Small intestine (tissue), 7 donors: ENCODE measurements at regions not wholly inside any gene's neighbourhood (a gene's known extent, or its start where the extent isn't known, plus 50 kb on each side); places are given as distances from the start of the nearest gene placed in this dataset.
"Not testable (repeated sequence)": the region's sequence is repeated elsewhere in the genome, so short reads cannot be mapped to it uniquely, and the experiment has no call there.

ENCODE experiments used
- DNase-seq, 2 donors: peaks; one replicate each; pipeline versions ENCODE4 v3.0.0 to v3.0.0-alpha.2; 2013
- FAIRE-seq: peaks from 2 replicates; lab custom pipeline; 2012; peaks lifted over from hg19 to GRCh38; lab: Jason Lieb, UNC
- H3K27ac ChIP-seq, 3 donors: one replicate each; pipeline ENCODE4 v1.5.1; 2013; ENCODE audit warnings: low read length in 2 of 3, mild to moderate bottlenecking in 2 of 3, control low read depth in 1 of 3, inconsistent platforms in 1 of 3, low read depth in 1 of 3, moderate library complexity in 1 of 3
- H3K27me3 ChIP-seq, 3 donors: one replicate each; pipeline ENCODE4 v1.6.1; 2013; ENCODE audit warnings: low read length in 3 of 3, inconsistent platforms in 1 of 3; ENCODE audit not compliant: control insufficient read depth in 3 of 3, insufficient read depth in 3 of 3
- H3K36me3 ChIP-seq, 3 donors: one replicate each; pipeline ENCODE4 v1.6.1; 2013; ENCODE audit warnings: low read length in 3 of 3, inconsistent platforms in 1 of 3, low read depth in 1 of 3, mild to moderate bottlenecking in 1 of 3, moderate library complexity in 1 of 3; ENCODE audit not compliant: control insufficient read depth in 3 of 3, insufficient read depth in 2 of 3
- H3K4me1 ChIP-seq, 3 donors: one replicate each; pipeline ENCODE4 v1.6.1; 2013; ENCODE audit warnings: low read length in 2 of 3, inconsistent platforms in 1 of 3, low read depth in 1 of 3, mild to moderate bottlenecking in 1 of 3, moderate library complexity in 1 of 3; ENCODE audit not compliant: control insufficient read depth in 3 of 3, insufficient read depth in 2 of 3
- H3K4me3 ChIP-seq, 3 donors: one replicate each; pipeline ENCODE4 v1.5.1; 2013; ENCODE audit warnings: low read length in 3 of 3, control low read depth in 1 of 3, inconsistent platforms in 1 of 3, low read depth in 1 of 3, mild to moderate bottlenecking in 1 of 3, moderate library complexity in 1 of 3
- H3K9me3 ChIP-seq, 2 donors: one replicate each; pipeline ENCODE4 v1.6.1; 2013; ENCODE audit warnings: low read depth in 1 of 2, low read length in 1 of 2; ENCODE audit not compliant: control insufficient read depth in 2 of 2, insufficient read depth in 1 of 2
- WGBS, 3 donors: extraction: QIAGEN DNeasy Blood & Tissue Kit; methylation state at CpG; one replicate each; pipeline ENCODE4 v1.1.7; 2013; 5-methylcytosine and 5-hydroxymethylcytosine counted together
- donor health status: healthy with polysubstance abuse.
- donor health status: control.
- donor health status: control.
- donor health status: Bipolar disorder and iron deficiency.
- donor health status: healthy.

GRCh38 chr12:91885851-91886731 lies 259.6 kb downstream of the BTG1 start:
- no peaks in the 10 kb centered on the region for H3K4me1 ChIP-seq
- no peak for FAIRE-seq
- no peaks in the 10 kb centered on the region for H3K27me3 ChIP-seq
- H3K9me3 ChIP-seq: no peaks in the 10 kb centered on the region
- H3K4me3 ChIP-seq: no peak overlapping the region
- no peak overlapping the region for H3K27ac ChIP-seq
- DNase-seq: no peak
- WGBS, 3 donors: 73 to 92% (median 82%) methylated on average over 5 of the region's 5 CpGs
- no peaks in the 10 kb centered on the region for H3K36me3 ChIP-seq

GRCh38 chr12:91884230-91884629 lies 261.4 kb downstream of the BTG1 start:
- DNase-seq (no peak), FAIRE-seq (no peak)
- WGBS, 3 donors: 90 to 96% (median 91%) methylated on average over 3 of the region's 3 CpGs
- no peak overlapping the region for H3K4me3 ChIP-seq
- no peaks in the 10 kb centered on the region for H3K9me3 ChIP-seq
- H3K36me3 ChIP-seq: no peaks in the 10 kb centered on the region
- no peaks in the 10 kb centered on the region for H3K27me3 ChIP-seq
- no peaks in the 10 kb centered on the region for H3K4me1 ChIP-seq
- no peak overlapping the region for H3K27ac ChIP-seq

- no peaks in the 10 kb centered on the region for H3K27me3 ChIP-seq
- no peaks in the 10 kb centered on the region for H3K4me1 ChIP-seq
- H3K4me3 ChIP-seq: no peak overlapping the region
- no peak overlapping the region for H3K27ac ChIP-seq
- DNase-seq: no peak
- H3K36me3 ChIP-seq: no peaks in the 10 kb centered on the region
- FAIRE-seq: no peak
- 77 to 93% (median 88%) methylated on average over 4 of the region's 4 CpGs for WGBS, 3 donors
- no peaks in the 10 kb centered on the region for H3K9me3 ChIP-seq
Observed at GRCh38 chr12:91883811-91884210, 261.8 kb downstream of the BTG1 start.

GRCh38 chr12:91882910-91883309 lies 262.7 kb downstream of the BTG1 start:
- Histone ChIP-seq H3K9me3 (no peaks in the 10 kb centered on the region), H3K27ac (no peak overlapping the region), H3K27me3 (no peaks in the 10 kb centered on the region), H3K36me3 (no peaks in the 10 kb centered on the region), H3K4me1 (peaks cover 0 to under 1% (median 0%) of the 10 kb centered on the region in 3 donors), H3K4me3 (no peak overlapping the region)
- WGBS, 3 donors: 85 to 90% (median 88%) methylated on average over 4 of the region's 4 CpGs
- no peak for DNase-seq
- FAIRE-seq: no peak

GRCh38 chr12:91880528-91880927 lies 265.1 kb downstream of the BTG1 start:
- DNase-seq: no peak
- Histone ChIP-seq H3K27ac (no peak overlapping the region), H3K9me3 (no peaks in the 10 kb centered on the region), H3K4me3 (no peak overlapping the region), H3K36me3 (no peaks in the 10 kb centered on the region), H3K4me1 (peaks cover 2 to 10% (median 5%) of the 10 kb centered on the region in 3 donors), H3K27me3 (no peaks in the 10 kb centered on the region)
- FAIRE-seq: no peak
- 95 to 96% (median 95%) methylated on average over 1 of the region's 1 CpG for WGBS, 3 donors

- Histone ChIP-seq H3K27me3 (no peaks in the 10 kb centered on the region), H3K27ac (peak overlapping the region in 2 of 3 donors; percentile 72 to 87), H3K4me1 (peaks cover 2 to 12% (median 5%) of the 10 kb centered on the region in 3 donors), H3K9me3 (no peaks in the 10 kb centered on the region), H3K4me3 (no peak overlapping the region), H3K36me3 (no peaks in the 10 kb centered on the region)
- FAIRE-seq: peak; percentile 96
- 16 to 57% (median 43%) methylated on average over 5 of the region's 5 CpGs for WGBS, 3 donors
- peak in 1 of 2 donors; percentile 90 for DNase-seq
Observed at GRCh38 chr12:91877456-91878235, 268.0 kb downstream of the BTG1 start.

- H3K27ac ChIP-seq: peak overlapping the region; percentile 10 to 87 (median 52)
- WGBS, 3 donors: 3 to 21% (median 7%) methylated on average over 3 of the region's 3 CpGs
- no peaks in the 10 kb centered on the region for H3K36me3 ChIP-seq
- no peaks in the 10 kb centered on the region for H3K27me3 ChIP-seq
- no peak overlapping the region for H3K4me3 ChIP-seq
- H3K9me3 ChIP-seq: no peaks in the 10 kb centered on the region
- DNase-seq: peak; percentile 48 to 82
- no peak for FAIRE-seq
- H3K4me1 ChIP-seq: peaks cover 2 to 12% (median 5%) of the 10 kb centered on the region in 3 donors
Observed at GRCh38 chr12:91877022-91877421, 268.6 kb downstream of the BTG1 start.

GRCh38 chr12:91875671-91876070 lies 270.0 kb downstream of the BTG1 start:
- not testable (repeated sequence) for H3K4me3 ChIP-seq, H3K9me3 ChIP-seq, H3K36me3 ChIP-seq, FAIRE-seq, H3K27me3 ChIP-seq, DNase-seq
- H3K27ac ChIP-seq: peak overlapping the region in 1 of 3 donors; percentile 69
- peaks cover 8 to 18% (median 10%) of the 10 kb centered on the region in 3 donors for H3K4me1 ChIP-seq
- WGBS, 3 donors: 85 to 90% (median 87%) methylated on average over 3 of the region's 3 CpGs
